Mammary epithelial cell (primary cell): ENCODE measurements at regions not wholly inside any gene's neighbourhood (a gene's known extent, or its start where the extent isn't known, plus 50 kb on each side); places are given as distances from the start of the nearest gene placed in this dataset.

ENCODE experiments used
- CTCF ChIP-seq, 2 donors: IDR thresholded peaks in 1 of 2; conservative IDR thresholded peaks in 1 of 2; 2 replicates each; pipeline ENCODE4 v1.5.1; 2011 to 2012; ENCODE audit warnings: inconsistent platforms in 2 of 2, low read length in 2 of 2, mild to moderate bottlenecking in 2 of 2, control low read depth in 1 of 2, low read depth in 1 of 2; ENCODE audit not compliant: insufficient read depth in 1 of 2; ENCODE audit errors: extremely low read depth in 1 of 2
- EZH2 ChIP-seq: IDR thresholded peaks from 2 replicates; pipeline ENCODE4 v1.6.1; 2012; ENCODE audit warnings: low read length, inconsistent platforms, borderline replicate concordance

DNA sequence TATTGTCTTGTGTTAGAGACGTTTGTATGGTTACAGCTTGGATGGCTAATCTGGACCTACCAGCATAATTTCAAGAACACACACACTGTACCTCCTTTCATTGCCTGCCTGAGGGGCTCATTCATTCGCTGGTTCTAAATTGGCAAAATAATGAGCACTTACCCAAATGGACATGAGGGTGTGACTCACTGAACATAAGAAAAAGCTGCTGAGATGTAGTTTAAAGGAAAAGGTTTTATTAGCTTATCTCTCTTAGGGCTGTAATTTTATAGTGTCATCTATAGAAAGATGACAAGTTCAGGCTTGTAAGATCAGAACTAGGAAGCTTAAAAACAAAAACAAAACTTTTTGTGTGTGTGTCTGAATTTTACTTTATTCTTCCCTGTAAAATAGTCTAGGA lies 120.7 kb upstream of the WNT7A start:
- TF ChIP-seq EZH2 (no peak), CTCF (conservative IDR thresholded peaks at IDR 0.05 in 1 of 2, IDR thresholded peaks at IDR 0.05 in 1 of 2; ENCODE audit: extremely low read depth in 1 of 2, insufficient read depth in 1 of 2, low read depth in 1 of 2, low read length in 2 of 2) (no peak)
